ENCODE measurements at regions not wholly inside any gene's neighbourhood (a gene's known extent, or its start where the extent isn't known, plus 50 kb on each side); places are given as distances from the start of the nearest gene placed in this dataset.
"Not testable (repeated sequence)": the region's sequence is repeated elsewhere in the genome, so short reads cannot be mapped to it uniquely, and the experiment has no call there.

- no peak for FAIRE-seq
Measured at GRCh38 chr7:39758234-39758970, 135.0 kb downstream of the RALA start.

GRCh38 chr7:39761449-39761848 is 138.1 kb downstream of the RALA start:
- no peak for FAIRE-seq

- not testable (repeated sequence) for FAIRE-seq
Measured at GRCh38 chr7:39762466-39762865, 139.1 kb downstream of the RALA start.

GRCh38 chr7:39762881-39763280 is 139.5 kb downstream of the RALA start:
- FAIRE-seq, result not testable (repeated sequence)

GRCh38 chr7:39765833-39766232 is 142.5 kb downstream of the RALA start:
- FAIRE-seq, result not testable (repeated sequence)

- FAIRE-seq, result not testable (repeated sequence)
Measured at GRCh38 chr7:39768439-39768838, 145.1 kb downstream of the RALA start.

- not testable (repeated sequence) for FAIRE-seq
Measured at GRCh38 chr7:39774341-39774851, 151.0 kb downstream of the RALA start.

GRCh38 chr7:39781557-39781956 is 158.2 kb downstream of the RALA start:
- not testable (repeated sequence) for FAIRE-seq

GRCh38 chr7:39786440-39786839 is 163.1 kb downstream of the RALA start:
- FAIRE-seq, result not testable (repeated sequence)

- FAIRE-seq, result not testable (repeated sequence)
Measured at GRCh38 chr7:39791035-39791434, 159.0 kb upstream of the CDK13 start.

GRCh38 chr7:39791911-39792310 is 158.1 kb upstream of the CDK13 start:
- not testable (repeated sequence) for FAIRE-seq

GRCh38 chr7:39793026-39793425 is 157.0 kb upstream of the CDK13 start:
- FAIRE-seq, result not testable (repeated sequence)

GRCh38 chr7:39793851-39794250 is 156.2 kb upstream of the CDK13 start:
- not testable (repeated sequence) for FAIRE-seq

GRCh38 chr7:39796947-39797346 is 153.1 kb upstream of the CDK13 start:
- not testable (repeated sequence) for FAIRE-seq

- FAIRE-seq, result not testable (repeated sequence)
Measured at GRCh38 chr7:39798077-39798476, 152.0 kb upstream of the CDK13 start.

- FAIRE-seq, result no peak
Measured at GRCh38 chr7:39808796-39809481, 141.1 kb upstream of the CDK13 start.

GRCh38 chr7:39810204-39810642 is 139.8 kb upstream of the CDK13 start:
- no peak for FAIRE-seq

- no peak for FAIRE-seq
Measured at GRCh38 chr7:39810710-39811109, 139.3 kb upstream of the CDK13 start.

- no peak for FAIRE-seq
Measured at GRCh38 chr7:39811161-39811614, 138.9 kb upstream of the CDK13 start.

- FAIRE-seq, result no peak
Measured at GRCh38 chr7:39816462-39817060, 133.5 kb upstream of the CDK13 start.

- no peak for FAIRE-seq
Measured at GRCh38 chr7:39819514-39819913, 130.5 kb upstream of the CDK13 start.

GRCh38 chr7:39824456-39825200 is 125.4 kb upstream of the CDK13 start:
- no peak for FAIRE-seq
